ENCODE measurements at regions not wholly inside any gene's neighbourhood (a gene's known extent, or its start where the extent isn't known, plus 50 kb on each side); places are given as distances from the start of the nearest gene placed in this dataset.

DNA sequence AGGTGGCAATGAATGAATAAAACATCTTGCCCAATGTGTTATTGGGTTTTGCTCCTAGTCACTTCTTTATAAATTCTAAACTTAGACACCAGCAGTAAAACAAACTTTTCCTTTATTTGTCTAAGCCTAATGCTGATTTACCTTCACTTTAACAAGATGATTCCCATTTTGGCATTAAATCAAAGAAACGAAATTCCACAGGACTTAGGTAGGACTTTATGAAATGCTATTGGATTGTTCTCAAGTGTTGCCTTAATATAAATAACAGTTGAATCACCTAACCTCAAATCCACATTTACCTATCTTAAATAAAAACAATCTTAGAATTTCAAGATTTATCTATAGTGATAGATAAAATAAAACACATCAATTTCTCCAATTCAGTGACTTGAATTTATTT, 831.8 kb downstream of the EPHA7 start:
- TF ChIP-seq, protein P1, sequence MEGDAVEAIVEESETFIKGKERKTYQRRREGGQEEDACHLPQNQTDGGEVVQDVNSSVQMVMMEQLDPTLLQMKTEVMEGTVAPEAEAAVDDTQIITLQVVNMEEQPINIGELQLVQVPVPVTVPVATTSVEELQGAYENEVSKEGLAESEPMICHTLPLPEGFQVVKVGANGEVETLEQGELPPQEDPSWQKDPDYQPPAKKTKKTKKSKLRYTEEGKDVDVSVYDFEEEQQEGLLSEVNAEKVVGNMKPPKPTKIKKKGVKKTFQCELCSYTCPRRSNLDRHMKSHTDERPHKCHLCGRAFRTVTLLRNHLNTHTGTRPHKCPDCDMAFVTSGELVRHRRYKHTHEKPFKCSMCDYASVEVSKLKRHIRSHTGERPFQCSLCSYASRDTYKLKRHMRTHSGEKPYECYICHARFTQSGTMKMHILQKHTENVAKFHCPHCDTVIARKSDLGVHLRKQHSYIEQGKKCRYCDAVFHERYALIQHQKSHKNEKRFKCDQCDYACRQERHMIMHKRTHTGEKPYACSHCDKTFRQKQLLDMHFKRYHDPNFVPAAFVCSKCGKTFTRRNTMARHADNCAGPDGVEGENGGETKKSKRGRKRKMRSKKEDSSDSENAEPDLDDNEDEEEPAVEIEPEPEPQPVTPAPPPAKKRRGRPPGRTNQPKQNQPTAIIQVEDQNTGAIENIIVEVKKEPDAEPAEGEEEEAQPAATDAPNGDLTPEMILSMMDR (conservative IDR thresholded peaks at IDR 0.05; ENCODE audit: low read depth, low read length) = no peak
- TF ChIP-seq EZH2 (IDR thresholded peaks at IDR 0.05; ENCODE audit: borderline replicate concordance, low read depth, low read length, poor library complexity, severe bottlenecking) = no peak

Data from A673 (cell line).